GM18909 (cell line): ENCODE measurements at regions not wholly inside any gene's neighbourhood (a gene's known extent, or its start where the extent isn't known, plus 50 kb on each side); places are given as distances from the start of the nearest gene placed in this dataset.

Experiments used
- ATAC-seq: cut with Tn5 transposase; IDR thresholded peaks from one replicate; pipeline ENCODE4 v1.9.1; 2021; ENCODE audit warnings: mild to moderate bottlenecking; ENCODE audit not compliant: unreplicated experiment, poor library complexity

DNA sequence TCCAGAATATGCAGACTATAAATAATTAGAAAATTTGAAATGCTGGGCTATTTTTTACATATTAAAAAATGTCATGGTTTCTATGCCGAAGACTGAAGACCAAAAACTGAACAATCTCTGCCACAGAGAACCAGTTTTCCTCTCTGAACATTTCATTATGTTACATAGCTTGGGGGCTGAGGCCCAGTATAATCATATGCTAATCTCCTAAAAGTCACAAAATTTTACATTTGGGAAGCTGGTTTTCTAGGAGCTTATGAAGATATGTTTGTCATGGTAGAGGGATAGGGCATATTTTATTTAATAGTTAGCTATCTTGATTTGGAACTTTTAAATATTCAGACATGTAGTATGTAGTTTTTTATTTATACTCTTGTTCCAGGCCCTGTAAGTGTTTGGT, 167.8 kb downstream of the GPAT3 start:
- no peak for ATAC-seq

DNA sequence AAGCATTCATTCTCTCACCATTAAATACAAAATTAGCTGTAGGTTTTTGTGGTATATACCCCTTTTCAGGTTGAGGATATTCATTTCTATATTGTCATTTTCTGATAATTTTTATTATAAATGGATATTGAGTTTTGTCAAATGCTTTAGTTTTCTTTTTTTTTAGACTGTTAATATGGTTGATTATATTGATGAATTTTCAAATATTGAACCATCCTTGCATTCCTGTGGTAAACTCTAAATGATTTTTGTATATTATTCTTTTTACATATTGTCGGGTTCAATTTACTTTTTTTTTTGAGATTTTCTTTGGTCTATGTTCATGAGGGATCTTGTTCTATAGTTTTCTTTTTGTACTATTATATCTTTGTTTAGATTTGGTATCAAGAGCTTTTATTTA, 165.1 kb downstream of the GPAT3 start:
- ATAC-seq: no peak

DNA sequence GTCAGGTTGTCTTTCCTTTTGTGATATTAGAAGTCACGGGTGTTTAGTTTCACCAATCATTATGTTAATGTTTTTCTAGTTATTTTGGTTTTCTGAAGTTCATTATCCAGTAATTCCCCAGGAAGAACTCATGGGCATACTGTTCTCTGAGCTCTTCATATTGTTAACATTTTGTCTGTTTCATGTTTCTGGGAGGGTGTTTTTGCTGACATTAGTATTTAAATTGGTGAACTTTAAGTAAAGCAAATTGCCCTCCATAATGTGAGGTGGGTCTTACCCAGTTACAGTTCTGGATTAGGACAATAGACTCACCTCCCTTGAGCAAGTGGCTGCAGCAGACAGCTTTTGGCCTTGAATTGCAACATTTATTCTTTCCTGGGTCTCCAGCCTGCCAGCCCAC, 163.4 kb downstream of the GPAT3 start:
- no peak for ATAC-seq

DNA sequence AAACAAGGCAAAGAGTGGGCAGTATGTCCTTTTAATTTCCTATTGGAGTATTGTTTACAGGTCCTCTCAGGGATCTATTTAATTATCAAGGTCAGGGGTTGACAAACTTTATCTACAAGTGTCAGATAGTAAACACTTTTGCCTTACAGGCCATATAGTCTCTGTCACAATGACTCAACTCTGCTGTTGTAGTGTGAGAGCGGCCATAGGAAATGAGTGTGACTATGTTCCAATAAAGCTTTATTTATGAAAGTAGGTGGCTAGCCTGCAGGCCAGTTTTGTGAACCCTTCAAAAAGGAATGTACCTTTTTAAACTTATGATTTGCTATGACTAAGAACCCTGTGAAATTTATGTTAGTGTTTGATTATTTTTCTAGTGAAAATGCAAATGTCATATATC, 156.1 kb downstream of the GPAT3 start:
- ATAC-seq: no peak

DNA sequence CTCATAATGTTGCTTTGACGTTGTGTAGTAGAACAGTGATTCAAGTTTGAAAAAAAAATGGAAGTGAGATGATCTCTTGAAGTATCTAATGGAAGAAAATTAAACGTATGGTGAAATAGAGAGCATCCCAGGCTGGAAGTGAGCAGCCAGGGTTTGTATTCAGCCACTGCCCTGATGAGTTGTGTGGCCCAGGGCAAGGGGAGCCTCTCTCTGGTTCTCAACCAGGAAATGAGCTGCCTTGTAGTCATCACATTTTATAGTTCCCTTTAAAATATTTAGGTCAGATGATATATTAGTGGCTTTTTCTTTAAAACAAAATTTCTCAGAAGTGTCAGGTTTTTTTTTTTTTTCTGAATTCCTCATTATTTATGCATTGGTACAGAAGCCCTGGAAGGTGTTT, 150.3 kb downstream of the GPAT3 start:
- ATAC-seq: no peak

DNA sequence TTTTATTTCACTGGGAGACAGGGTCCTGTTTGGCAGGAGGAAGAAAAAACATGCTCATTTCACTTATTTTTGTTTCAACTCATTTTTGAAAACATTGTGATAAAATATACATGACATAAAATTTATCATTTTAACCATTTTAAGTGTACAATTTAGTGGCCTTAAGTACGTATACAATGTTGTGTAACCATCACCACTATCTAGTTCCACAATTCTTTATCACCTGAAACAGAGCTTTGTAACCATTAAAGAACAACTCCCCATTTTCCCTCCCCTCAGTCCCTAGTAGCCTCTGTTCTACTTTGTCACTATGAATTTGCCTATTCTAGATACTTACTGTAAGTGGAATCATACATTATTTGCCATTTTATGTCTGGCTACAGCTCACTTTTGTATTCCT, 143.8 kb downstream of the GPAT3 start:
- no peak for ATAC-seq

DNA sequence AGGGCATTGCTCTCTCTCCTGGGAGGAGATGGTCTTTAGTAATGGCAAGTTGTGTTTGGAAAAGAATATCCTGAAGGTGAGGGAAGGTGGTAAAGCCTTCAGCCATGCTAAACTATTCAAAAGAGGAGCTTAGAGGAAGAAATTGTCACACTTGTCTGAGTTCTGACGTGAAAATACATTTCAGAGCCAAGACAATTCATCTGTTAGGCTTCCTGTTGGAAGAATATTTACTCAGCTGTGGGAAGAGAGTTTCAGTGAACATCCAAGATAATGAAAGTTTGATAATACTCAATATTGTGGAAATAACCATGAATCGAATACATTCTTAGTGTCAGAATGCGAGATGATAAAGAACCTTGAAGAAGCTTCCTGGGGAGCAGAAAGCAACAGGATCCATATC, 143.3 kb downstream of the GPAT3 start:
- ATAC-seq: no peak

DNA sequence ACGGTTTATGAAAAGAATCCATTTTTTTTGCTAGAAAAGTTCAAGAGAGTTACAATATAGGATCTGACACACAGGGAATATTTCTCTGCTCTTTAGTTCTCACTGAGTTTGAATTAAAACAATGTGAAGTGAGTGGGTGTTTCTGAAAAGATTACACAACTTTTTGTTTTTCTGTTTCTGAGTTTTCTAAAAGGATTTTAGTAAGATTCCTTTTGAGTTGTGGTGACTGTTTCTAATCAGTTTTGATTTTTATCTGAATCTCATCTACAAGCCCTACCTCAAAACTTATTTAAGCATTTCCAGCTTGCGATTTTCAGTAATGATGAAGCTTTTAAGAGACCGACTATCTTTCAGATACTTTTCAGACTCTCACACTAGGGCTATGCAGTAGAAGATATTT, 141.7 kb downstream of the GPAT3 start:
- ATAC-seq: no peak

DNA sequence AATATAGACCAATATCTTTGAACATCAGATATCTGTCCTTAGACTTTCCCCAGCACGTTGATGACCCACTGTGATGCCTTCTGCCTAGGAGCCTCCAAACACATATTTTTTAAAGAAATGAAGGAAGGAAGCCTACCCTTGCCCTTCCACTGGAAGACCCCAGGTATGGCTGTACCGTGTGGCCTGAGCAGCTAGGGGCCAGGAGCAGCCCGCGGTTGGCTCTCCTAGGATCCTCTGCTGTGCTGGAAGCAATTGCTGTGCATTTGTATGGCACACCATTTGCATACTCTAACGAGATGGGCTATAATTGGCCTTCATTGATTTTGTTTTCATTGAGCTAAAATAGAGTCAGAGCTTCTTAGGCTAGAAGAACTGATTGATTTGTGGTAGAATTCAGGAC, 128.8 kb downstream of the GPAT3 start:
- no peak for ATAC-seq

DNA sequence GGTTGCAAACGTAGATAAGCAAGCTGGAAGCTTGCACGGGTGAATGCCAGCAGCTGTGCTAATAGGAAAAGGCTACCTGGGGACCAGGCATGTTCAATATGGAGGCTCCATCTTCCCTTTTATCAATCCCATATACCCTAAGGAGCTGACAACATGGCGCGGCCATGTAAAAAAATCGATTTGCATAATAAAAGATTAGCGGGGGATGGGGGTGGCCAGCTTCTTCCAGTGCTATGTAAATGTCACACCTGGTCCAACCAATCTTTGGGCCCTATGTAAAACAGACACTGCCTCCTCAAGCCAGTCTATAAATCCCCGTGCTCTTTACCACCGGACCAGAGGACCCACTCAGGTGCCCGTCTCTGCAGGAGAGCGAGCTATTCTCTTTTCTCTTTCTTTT, 128.2 kb downstream of the GPAT3 start:
- ATAC-seq: no peak

DNA sequence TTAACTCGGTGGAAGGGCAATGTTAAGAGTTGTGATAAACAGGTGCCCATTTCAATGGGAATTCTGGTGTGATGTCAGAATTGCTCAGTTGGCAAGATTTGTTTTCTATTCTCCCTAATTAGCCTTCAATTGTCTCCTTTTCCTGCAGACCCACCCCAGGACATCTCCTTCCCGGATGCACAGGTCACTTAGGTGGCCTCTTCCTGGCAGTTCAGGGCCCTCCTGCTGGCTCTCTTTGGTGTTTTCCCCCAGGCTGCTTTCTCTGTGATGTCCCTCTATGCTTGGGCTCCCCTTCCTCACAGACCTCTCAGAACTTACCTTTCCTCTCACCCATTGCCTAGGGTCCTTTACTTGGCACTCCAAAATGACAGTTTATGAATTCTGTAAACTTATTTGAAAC, 126.3 kb downstream of the GPAT3 start:
- no peak for ATAC-seq

DNA sequence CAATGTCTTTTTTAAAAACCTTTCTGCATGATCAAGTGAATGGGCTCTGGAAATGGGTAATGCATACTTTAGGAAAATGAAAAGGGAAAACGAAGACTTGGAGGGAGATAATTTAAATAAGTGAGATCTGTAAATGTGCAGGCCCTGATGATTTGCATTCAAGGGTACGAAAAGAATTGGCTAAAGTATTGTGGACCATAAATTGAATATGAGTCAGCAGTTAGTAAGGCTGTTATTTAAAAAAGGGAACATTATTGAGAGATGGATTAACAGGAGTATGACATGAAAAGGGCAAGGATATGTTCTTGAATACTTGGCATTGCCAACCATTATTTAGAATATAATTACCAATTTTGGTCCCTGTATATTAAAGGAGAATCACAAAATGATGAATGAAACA, 125.5 kb downstream of the GPAT3 start:
- no peak for ATAC-seq

DNA sequence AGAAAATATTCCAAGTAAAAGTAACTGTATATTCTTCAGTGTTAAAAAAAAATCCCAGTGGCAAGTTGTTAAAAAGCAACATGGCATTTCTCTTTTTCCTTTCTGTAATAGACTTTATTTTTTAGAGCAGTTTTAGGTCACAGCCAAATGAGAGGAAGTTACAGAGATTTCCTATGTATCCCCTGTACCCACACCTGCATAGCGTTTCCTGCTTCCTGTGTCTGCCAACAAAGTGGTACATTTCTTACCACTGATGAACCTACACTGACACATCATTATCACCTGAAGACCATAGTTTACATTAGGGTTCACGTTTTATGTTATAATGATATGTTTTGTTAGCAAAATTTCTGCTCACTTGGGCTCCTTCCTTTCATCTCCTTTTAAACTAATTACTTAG, 124.7 kb downstream of the GPAT3 start:
- ATAC-seq: no peak

DNA sequence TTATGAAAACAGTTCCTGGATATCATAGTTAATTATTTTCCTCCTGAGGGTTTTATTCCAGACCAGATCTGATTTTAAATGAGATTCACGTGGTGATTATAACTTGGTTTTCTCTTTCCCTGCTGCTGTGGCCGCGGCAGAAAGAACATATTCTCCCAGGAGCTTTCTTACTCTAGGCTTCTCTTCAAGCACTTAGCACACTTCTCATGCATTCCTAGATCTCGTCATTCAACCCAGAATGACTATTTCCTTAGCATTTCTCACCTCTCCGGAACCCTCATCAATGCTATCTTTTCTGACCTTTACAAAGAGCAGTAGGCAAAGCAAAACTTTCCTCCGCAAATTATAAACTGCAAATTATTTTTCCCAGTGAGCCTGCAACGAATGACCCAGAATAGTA, 122.9 kb downstream of the GPAT3 start:
- ATAC-seq: no peak

DNA sequence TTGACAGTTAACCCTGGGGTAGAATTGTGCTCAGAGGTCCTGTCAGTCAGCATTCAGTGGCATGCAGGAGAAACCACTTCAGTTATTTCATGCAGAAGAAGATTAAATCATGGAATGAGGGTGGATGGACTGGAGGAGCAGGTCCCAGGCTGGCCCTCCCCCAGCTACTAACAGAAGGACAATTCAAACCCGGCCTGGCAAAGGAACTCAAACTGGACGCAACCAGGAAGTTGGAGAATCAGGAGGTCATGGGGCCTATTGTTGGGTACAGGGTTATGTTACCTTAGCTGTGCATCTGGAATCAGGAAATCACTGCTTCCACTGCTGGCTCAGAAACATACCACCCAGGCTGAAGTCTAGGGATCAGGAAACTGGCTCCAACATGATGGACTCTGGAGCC, 121.4 kb downstream of the GPAT3 start:
- no peak for ATAC-seq
